B cell (primary cell): ENCODE measurements at regions not wholly inside any gene's neighbourhood (a gene's known extent, or its start where the extent isn't known, plus 50 kb on each side); places are given as distances from the start of the nearest gene placed in this dataset.

Experiments
- ATAC-seq: fragments of 200-7000 bp; cut with Tn5 transposase; one replicate; pipeline ENCODE4 v1.10.0; 2021; ENCODE audit warnings: low read depth, mild to moderate bottlenecking, moderate number of reproducible peaks, moderate library complexity
- CTCF ChIA-PET: fragments of 350-600 bp; sonication (Branson Sonifier 250); formaldehyde crosslinking; loops from one replicate; lab custom pipeline; 2021; ENCODE audit warnings: antibody characterized with exemption, inconsistent platforms; lab: Charles Lee
- POLR2A ChIA-PET: fragments of 350-600 bp; sonication (Branson Sonifier 250); formaldehyde crosslinking; loops from one replicate; lab custom pipeline; 2021; ENCODE audit warnings: antibody characterized with exemption; lab: Charles Lee
- DNase-seq: peaks from one replicate; pipeline ENCODE4 v3.0.0; 2013
- H2AFZ ChIP-seq: 2 replicates; pipeline ENCODE4 v1.6.1; 2012; ENCODE audit warnings: mild to moderate bottlenecking, low read depth, low read length; ENCODE audit not compliant: insufficient read depth, poor library complexity, severe bottlenecking
- H3K27ac ChIP-seq, 2 donors: 1 replicate in 1 of 2; 2 replicates in 1 of 2; pipeline ENCODE4 v1.5.1; 2012 to 2013; ENCODE audit warnings: low read length in 2 of 2, mild to moderate bottlenecking in 2 of 2, moderate library complexity in 1 of 2
- H3K27me3 ChIP-seq, 4 experiments: fragments of 200-600 bp in 1 of 4; sonication (generic) in 1 of 4; replicated peaks in 1 of 4; 1 replicate in 2 of 4; 2 replicates in 2 of 4; pipeline versions ENCODE4 v1.6.1 to v1.7.0; 2013 to 2016; ENCODE audit warnings: low read length in 3 of 4, mild to moderate bottlenecking in 2 of 4, mixed read lengths in 1 of 4, moderate library complexity in 1 of 4; ENCODE audit not compliant: insufficient read depth in 4 of 4, control insufficient read depth in 3 of 4; ENCODE audit errors: control extremely low read depth in 1 of 4
- H3K36me3 ChIP-seq, 2 experiments: replicated peaks in 1 of 2; 1 replicate in 1 of 2; 2 replicates in 1 of 2; pipeline versions ENCODE4 v1.6.1 to v1.7.1; 2013; ENCODE audit warnings: low read length in 1 of 2; ENCODE audit not compliant: insufficient read depth in 2 of 2, control insufficient read depth in 1 of 2; ENCODE audit errors: control extremely low read depth in 1 of 2, extremely low read depth in 1 of 2
- H3K4me1 ChIP-seq, 2 donors: fragments of 200-600 bp in 1 of 2; sonication (generic) in 1 of 2; 1 replicate in 1 of 2; 2 replicates in 1 of 2; pipeline versions ENCODE4 v1.5.1 to v1.6.1; 2013 to 2017; ENCODE audit warnings: low read length in 2 of 2; ENCODE audit not compliant: control insufficient read depth in 2 of 2, insufficient read depth in 2 of 2
- H3K4me2 ChIP-seq: replicated peaks from 2 replicates; pipeline ENCODE3; 2012; ENCODE audit warnings: mild to moderate bottlenecking, low read depth, low read length; ENCODE audit not compliant: poor library complexity, severe bottlenecking
- H3K4me3 ChIP-seq, 5 experiments: fragments of 200-600 bp in 1 of 5; sonication (generic) in 1 of 5; 1 replicate in 3 of 5; 2 replicates in 2 of 5; pipeline versions ENCODE4 v1.5.1 to v1.7.0; 2011 to 2016; ENCODE audit warnings: low read length in 4 of 5, mild to moderate bottlenecking in 4 of 5, low read depth in 2 of 5, control low read depth in 1 of 5, moderate library complexity in 1 of 5; ENCODE audit not compliant: insufficient read depth in 1 of 5; ENCODE audit errors: control extremely low read depth in 1 of 5, extremely low read depth in 1 of 5
- H3K79me2 ChIP-seq: fragments of 200-600 bp; sonication (generic); one replicate; pipeline ENCODE4 v1.6.0; 2016; ENCODE audit warnings: low read length; ENCODE audit not compliant: control insufficient read depth, insufficient read depth
- H3K9ac ChIP-seq: fragments of 200-600 bp; sonication (generic); 2 replicates; pipeline ENCODE4 v1.6.1; 2017; ENCODE audit warnings: mild to moderate bottlenecking, low read length, moderate library complexity
- H3K9me3 ChIP-seq, 3 donors: one replicate each; pipeline versions ENCODE4 v1.6.1 to v1.7.1; 2013; ENCODE audit warnings: low read length in 2 of 3; ENCODE audit not compliant: control insufficient read depth in 2 of 3, insufficient read depth in 1 of 3; ENCODE audit errors: control extremely low read depth in 1 of 3
- H4K20me1 ChIP-seq: 2 replicates; pipeline ENCODE4 v1.6.0; 2012; ENCODE audit warnings: mild to moderate bottlenecking, low read length; ENCODE audit not compliant: insufficient read depth, control insufficient read depth, poor library complexity, severe bottlenecking
- H3K27ac Mint-ChIP-seq: one replicate; pipeline ENCODE4 v1.8.0; 2021; ENCODE audit warnings: mixed read lengths
- H3K27me3 Mint-ChIP-seq: one replicate; pipeline ENCODE4 v1.8.0; 2021; ENCODE audit warnings: mixed read lengths
- H3K4me1 Mint-ChIP-seq: one replicate; pipeline ENCODE4 v1.8.0; 2021; ENCODE audit warnings: mixed read lengths
- H3K4me3 Mint-ChIP-seq: one replicate; pipeline ENCODE4 v1.8.0; 2021; ENCODE audit warnings: mixed read lengths
- H3K9me3 Mint-ChIP-seq: one replicate; pipeline ENCODE4 v1.8.0; 2022; ENCODE audit warnings: mixed read lengths; ENCODE audit not compliant: insufficient read depth
- EZH2 ChIP-seq: IDR thresholded peaks from 2 replicates; pipeline ENCODE4 v1.6.1; 2012; ENCODE audit warnings: borderline replicate concordance, low read depth, mild to moderate bottlenecking, moderate library complexity, low read length; ENCODE audit not compliant: insufficient read depth, poor library complexity, severe bottlenecking
- WGBS: methylation state at CpG from one replicate; pipeline ENCODE4 v1.1.5; 2013; ENCODE audit warnings: missing lambda C conversion rate; ENCODE audit not compliant: insufficient coverage; 5-methylcytosine and 5-hydroxymethylcytosine counted together
- intact Hi-C: fragments of 100-400 bp; cut with micrococcal nuclease; formaldehyde crosslinking; loops from one replicate; pipeline ENCODE4 v1.10.0; 2022
- TF ChIP-seq, protein P1 (sequence below): fragments of 200-600 bp; IDR thresholded peaks from one replicate; pipeline ENCODE4 v1.8.0; 2022; ENCODE audit warnings: antibody characterized with exemption, mild to moderate bottlenecking

DNA sequence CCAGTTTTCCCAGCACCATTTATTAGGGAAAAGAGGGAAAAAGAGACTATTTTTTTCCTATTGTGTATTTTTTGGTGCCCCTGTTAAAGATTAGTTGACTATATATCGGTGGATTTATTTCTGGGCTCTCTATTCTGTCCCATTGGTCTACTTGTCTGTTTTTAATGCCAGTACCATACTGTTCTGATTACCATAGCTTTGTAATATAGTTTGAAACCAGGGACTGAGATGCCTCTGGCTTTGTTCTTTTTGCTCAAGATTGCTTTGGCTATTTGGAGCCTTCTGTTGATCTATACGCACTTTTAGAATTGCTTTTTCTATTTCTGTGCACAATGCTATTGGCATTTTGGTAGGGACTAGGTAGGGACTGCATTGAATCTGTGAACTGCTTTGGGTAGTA, 151.7 kb downstream of the ADCYAP1 start:
- Histone ChIP-seq H3K27me3 (no peaks in the 10 kb centered on the region), H3K79me2 (no peaks in the 10 kb centered on the region), H3K9me3 (no peaks in the 10 kb centered on the region), H3K36me3 (no peaks in the 10 kb centered on the region), H3K27ac (no peak overlapping the region), H3K4me1 (no peaks in the 10 kb centered on the region), H4K20me1 (no peaks in the 10 kb centered on the region), H2AFZ (no peak overlapping the region), H3K9ac (no peak overlapping the region), H3K4me2 (no peak overlapping the region), H3K4me3 (no peak overlapping the region)
- Mint-ChIP-seq H3K4me1 (no peaks in the 10 kb centered on the region), H3K27me3 (no peaks in the 10 kb centered on the region), H3K27ac (no peak overlapping the region), H3K9me3 (peaks cover 3% of the 10 kb centered on the region), H3K4me3 (no peak overlapping the region)
- ChIA-PET POLR2A (no interaction called here), CTCF (no interaction called here)
- DNase-seq: no peak
- TF ChIP-seq EZH2: no peak
- TF ChIP-seq, protein P1, sequence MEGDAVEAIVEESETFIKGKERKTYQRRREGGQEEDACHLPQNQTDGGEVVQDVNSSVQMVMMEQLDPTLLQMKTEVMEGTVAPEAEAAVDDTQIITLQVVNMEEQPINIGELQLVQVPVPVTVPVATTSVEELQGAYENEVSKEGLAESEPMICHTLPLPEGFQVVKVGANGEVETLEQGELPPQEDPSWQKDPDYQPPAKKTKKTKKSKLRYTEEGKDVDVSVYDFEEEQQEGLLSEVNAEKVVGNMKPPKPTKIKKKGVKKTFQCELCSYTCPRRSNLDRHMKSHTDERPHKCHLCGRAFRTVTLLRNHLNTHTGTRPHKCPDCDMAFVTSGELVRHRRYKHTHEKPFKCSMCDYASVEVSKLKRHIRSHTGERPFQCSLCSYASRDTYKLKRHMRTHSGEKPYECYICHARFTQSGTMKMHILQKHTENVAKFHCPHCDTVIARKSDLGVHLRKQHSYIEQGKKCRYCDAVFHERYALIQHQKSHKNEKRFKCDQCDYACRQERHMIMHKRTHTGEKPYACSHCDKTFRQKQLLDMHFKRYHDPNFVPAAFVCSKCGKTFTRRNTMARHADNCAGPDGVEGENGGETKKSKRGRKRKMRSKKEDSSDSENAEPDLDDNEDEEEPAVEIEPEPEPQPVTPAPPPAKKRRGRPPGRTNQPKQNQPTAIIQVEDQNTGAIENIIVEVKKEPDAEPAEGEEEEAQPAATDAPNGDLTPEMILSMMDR: no peak
- no CpG with 5 or more reads among the region's 2 CpGs for whole genome bisulfite sequencing
- intact Hi-C loops: no loop called here
- no peak for ATAC-seq

- DNase-seq (no peak), ATAC-seq (no peak)
- Histone ChIP-seq H4K20me1 (no peaks in the 10 kb centered on the region), H3K4me2 (no peak overlapping the region), H3K4me3 (no peak overlapping the region), H2AFZ (no peak overlapping the region), H3K36me3 (no peaks in the 10 kb centered on the region), H3K27ac (no peak overlapping the region), H3K9me3 (peaks cover 0 to 2% (median 0%) of the 10 kb centered on the region in 3 donors), H3K9ac (no peak overlapping the region), H3K27me3 (no peaks in the 10 kb centered on the region), H3K79me2 (no peaks in the 10 kb centered on the region), H3K4me1 (no peaks in the 10 kb centered on the region)
- H3K9me3 Mint-ChIP-seq: peaks cover 3% of the 10 kb centered on the region
- H3K4me3 Mint-ChIP-seq: no peak overlapping the region
- H3K27ac Mint-ChIP-seq: no peak overlapping the region
- no peaks in the 10 kb centered on the region for H3K27me3 Mint-ChIP-seq
- POLR2A ChIA-PET: no interaction called here
- WGBS: no CpG with 5 or more reads among the region's 3 CpGs
- CTCF ChIA-PET: no interaction called here
- no peaks in the 10 kb centered on the region for H3K4me1 Mint-ChIP-seq
- intact Hi-C loops: no loop called here
- TF ChIP-seq EZH2: no peak
- TF ChIP-seq, protein P1: no peak
Observed at GRCh38 chr18:1057367-1057766, 152.7 kb downstream of the ADCYAP1 start.
